GM23248 (cell line): ENCODE measurements at regions not wholly inside any gene's neighbourhood (a gene's known extent, or its start where the extent isn't known, plus 50 kb on each side); places are given as distances from the start of the nearest gene placed in this dataset.

Source experiments
- EZH2 ChIP-seq: fragments of 200-600 bp; sonication (generic); IDR thresholded peaks from 2 replicates; pipeline ENCODE4 v1.6.1; 2018; ENCODE audit warnings: antibody characterized with exemption, mild to moderate bottlenecking; ENCODE audit not compliant: insufficient read depth, poor library complexity, severe bottlenecking
- EZH2phosphoT487 ChIP-seq: fragments of 200-600 bp; sonication (generic); IDR thresholded peaks from 2 replicates; pipeline ENCODE4 v1.6.1; 2018; ENCODE audit warnings: antibody characterized with exemption, moderate library complexity, mild to moderate bottlenecking, low read depth; ENCODE audit not compliant: insufficient read depth

DNA sequence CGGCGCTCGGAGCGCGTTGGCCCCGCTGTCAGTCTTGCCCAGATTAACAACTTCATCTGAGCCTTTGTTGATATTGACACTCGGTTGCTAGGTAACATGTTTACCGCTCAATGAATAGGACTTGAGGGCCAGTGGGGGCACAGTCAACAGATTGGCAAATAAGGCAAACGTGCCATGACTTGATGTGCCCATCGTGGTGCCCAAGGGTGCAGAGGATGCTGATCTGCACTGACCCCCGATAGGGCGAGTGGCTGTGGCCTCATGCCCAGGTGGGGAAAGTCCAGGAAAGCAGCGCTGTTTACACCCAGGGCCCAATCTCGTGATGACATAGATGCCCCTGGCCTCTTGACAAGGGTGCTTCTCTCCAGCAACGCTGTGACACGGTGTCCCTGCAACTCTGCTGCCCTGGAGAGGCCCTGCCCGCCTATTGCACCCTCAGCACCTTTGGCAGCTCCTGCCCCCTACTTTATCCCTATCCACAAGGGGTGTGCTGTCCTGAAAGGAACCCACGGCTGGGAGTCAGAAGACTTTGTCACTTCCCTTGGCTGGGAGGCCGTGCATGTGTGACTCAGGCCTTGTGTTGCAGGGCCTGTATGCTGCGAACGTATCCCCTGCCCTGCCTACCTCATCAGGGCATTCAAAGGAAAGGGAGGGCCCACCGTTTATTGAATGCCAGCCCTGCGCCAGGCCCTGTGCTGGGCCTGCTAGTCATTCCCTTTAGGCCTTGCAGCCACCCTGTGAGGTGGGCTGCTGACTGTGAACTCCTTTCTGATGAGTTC is 158.0 kb downstream of the INHBB start:
- no peak for TF ChIP-seq EZH2phosphoT487
- TF ChIP-seq EZH2 = no peak
